ENCODE measurements at regions not wholly inside any gene's neighbourhood (a gene's known extent, or its start where the extent isn't known, plus 50 kb on each side); places are given as distances from the start of the nearest gene placed in this dataset.

DNA sequence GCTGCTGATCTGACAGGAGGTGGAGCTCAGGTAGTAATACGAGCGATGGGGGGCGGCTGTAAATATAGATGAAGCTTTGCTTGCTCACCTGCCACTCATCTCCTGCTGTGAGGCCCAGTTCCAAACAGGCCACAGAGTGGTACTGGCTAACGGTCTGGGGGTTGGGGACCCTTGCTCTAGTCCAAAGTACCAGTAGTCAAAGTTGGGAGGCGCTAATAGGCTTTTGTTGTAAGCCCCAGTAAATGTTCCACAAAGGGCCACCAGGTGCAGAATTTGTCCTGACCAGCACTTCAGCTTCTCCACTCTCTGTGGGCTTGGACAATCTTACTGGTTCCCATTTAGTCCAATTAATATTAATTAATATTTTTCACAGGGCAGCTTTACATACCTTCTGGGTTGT lies 206.6 kb downstream of the ACTR3B start:
- Histone ChIP-seq H3K4me3 (no peak overlapping the region), H3K27ac (no peak overlapping the region), H3K4me1 (replicated peaks in 1 of 2) (no peaks in the 10 kb centered on the region)
- WGBS, 10 experiments: 33 to 95% (median 89%) methylated on average over 1 to 4 of the region's 5 CpGs; no CpG with 5 or more reads in 6 of the 10 experiments
- in situ Hi-C loops (cut with MboI; ENCODE audit: low pct_unique_long_range_greater_than_20kb in 2 of 9, low sequenced_read_pairs in 9 of 9, unreplicated experiment in 9 of 9): no loop called here
- no peak for ATAC-seq (replicated peaks in 6 of 8)

GRCh38 chr7:152967958-152968357 lies 208.4 kb downstream of the ACTR3B start:
- in situ Hi-C loops (cut with MboI; ENCODE audit: low pct_unique_long_range_greater_than_20kb in 2 of 9, low sequenced_read_pairs in 9 of 9, unreplicated experiment in 9 of 9): no loop called here
- Histone ChIP-seq H3K27ac (no peak overlapping the region), H3K4me3 (no peak overlapping the region), H3K4me1 (replicated peaks in 1 of 2) (no peaks in the 10 kb centered on the region)
- WGBS, 10 experiments: 0 to 86% (median 33%) methylated on average over 1 of the region's 1 CpG; no CpG with 5 or more reads in 4 of the 10 experiments
- peak in 3 of 8 experiments; percentile 69 to 95 (median 80) for ATAC-seq (replicated peaks in 6 of 8)

DNA sequence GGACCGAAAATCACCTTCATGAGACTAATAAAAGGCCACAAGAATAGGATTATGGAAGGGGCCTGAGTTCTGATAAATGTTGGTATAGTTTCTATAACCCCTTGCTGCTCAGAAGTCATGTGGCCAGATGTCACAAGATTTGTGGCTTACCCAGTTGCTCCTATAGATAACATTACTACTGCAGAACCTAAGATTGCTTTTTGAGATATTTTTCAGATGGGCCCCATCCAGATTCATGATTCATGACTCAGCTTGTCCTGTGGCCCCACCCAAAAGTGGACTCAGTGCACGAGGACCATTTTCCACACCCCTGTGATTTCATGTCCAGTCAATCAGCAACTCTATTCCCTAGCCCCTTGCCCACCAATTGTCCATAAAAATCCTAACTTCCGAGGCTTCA lies 209.0 kb downstream of the ACTR3B start:
- Histone ChIP-seq H3K4me3 (no peak overlapping the region), H3K27ac (no peak overlapping the region), H3K4me1 (replicated peaks in 1 of 2) (no peaks in the 10 kb centered on the region)
- WGBS, 10 experiments: 0 to 80% (median 56%) methylated on average over 2 to 3 of the region's 3 CpGs; no CpG with 5 or more reads in 1 of the 10 experiments
- peak in 3 of 8 experiments; percentile 34 to 76 (median 76) for ATAC-seq (replicated peaks in 6 of 8)
- in situ Hi-C loops (cut with MboI; ENCODE audit: low pct_unique_long_range_greater_than_20kb in 2 of 9, low sequenced_read_pairs in 9 of 9, unreplicated experiment in 9 of 9): no loop called here

- Histone ChIP-seq H3K4me3 (no peak overlapping the region), H3K27ac (no peak overlapping the region), H3K4me1 (replicated peaks in 1 of 2) (no peaks in the 10 kb centered on the region)
- in situ Hi-C loops (cut with MboI; ENCODE audit: low pct_unique_long_range_greater_than_20kb in 2 of 9, low sequenced_read_pairs in 9 of 9, unreplicated experiment in 9 of 9): no loop called here
- ATAC-seq (replicated peaks in 6 of 8): peak in 2 of 8 experiments; percentile 8 to 14
- WGBS, 10 experiments: 0 to 60% (median 33%) methylated on average over 1 of the region's 1 CpG; no CpG with 5 or more reads in 4 of the 10 experiments
These were observed 209.8 kb downstream of the ACTR3B start for GRCh38 chr7:152969335-152969734.

DNA sequence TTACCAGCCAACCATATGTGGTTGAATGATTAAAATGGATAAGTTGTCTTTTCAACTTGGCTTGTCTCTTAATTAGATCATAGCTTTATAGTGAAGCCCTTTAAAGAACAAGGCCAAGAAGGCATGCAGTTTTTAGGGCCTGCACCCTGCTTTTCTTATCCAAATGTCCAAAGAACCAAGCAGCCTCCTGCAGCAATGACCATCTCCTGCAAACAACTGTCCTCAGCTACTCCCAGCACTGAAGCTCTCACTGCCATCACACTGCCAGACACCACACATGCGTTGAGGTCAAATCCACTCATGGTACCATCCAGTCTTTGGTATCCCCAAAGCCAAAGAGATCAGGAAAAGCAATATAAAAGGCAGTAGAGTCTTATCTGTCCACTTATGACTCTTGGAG lies 210.3 kb downstream of the ACTR3B start:
- H3K4me1 ChIP-seq (replicated peaks in 1 of 2): no peaks in the 10 kb centered on the region
- no peak for ATAC-seq (replicated peaks in 6 of 8)
- in situ Hi-C loops (cut with MboI; ENCODE audit: low pct_unique_long_range_greater_than_20kb in 2 of 9, low sequenced_read_pairs in 9 of 9, unreplicated experiment in 9 of 9): no loop called here
- H3K27ac ChIP-seq: no peak overlapping the region
- WGBS, 10 experiments: 0 to 80% (median 10%) methylated on average over 1 of the region's 1 CpG; no CpG with 5 or more reads in 4 of the 10 experiments
- no peak overlapping the region for H3K4me3 ChIP-seq

- 0 to 100% (median 74%) methylated on average over 2 to 5 of the region's 5 CpGs; no CpG with 5 or more reads in 2 of the 10 experiments for WGBS, 10 experiments
- in situ Hi-C loops (cut with MboI; ENCODE audit: low pct_unique_long_range_greater_than_20kb in 2 of 9, low sequenced_read_pairs in 9 of 9, unreplicated experiment in 9 of 9): no loop called here
- no peak for ATAC-seq (replicated peaks in 6 of 8)
- no peaks in the 10 kb centered on the region for H3K4me1 ChIP-seq (replicated peaks in 1 of 2)
- H3K4me3 ChIP-seq: no peak overlapping the region
- no peak overlapping the region for H3K27ac ChIP-seq
These were observed 210.9 kb downstream of the ACTR3B start for GRCh38 chr7:152970481-152970880.

DNA sequence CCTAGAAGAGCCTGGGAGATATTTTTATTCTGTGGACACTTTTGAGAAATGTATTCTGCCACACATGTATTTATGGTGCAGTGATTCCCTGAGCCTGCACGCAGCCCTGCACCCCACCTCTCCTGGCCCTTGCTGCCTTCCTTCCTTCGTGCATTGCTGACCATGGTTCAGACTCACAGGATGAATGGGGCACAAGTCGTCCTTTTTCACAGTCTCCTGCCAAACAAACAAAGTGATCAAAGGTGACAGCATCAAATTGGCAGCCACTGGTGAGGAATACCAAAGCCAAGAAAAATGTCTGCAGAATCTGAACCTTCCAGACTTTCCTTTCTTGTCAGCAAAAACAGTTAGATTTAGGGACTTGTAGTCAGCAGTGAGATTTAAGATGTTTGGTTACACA lies 215.0 kb downstream of the ACTR3B start:
- Histone ChIP-seq H3K4me1 (replicated peaks in 1 of 2) (no peaks in the 10 kb centered on the region), H3K27ac (no peak overlapping the region), H3K4me3 (no peak overlapping the region)
- 0 to 53% (median 24%) methylated on average over 1 to 3 of the region's 3 CpGs; no CpG with 5 or more reads in 2 of the 10 experiments for WGBS, 10 experiments
- no peak for ATAC-seq (replicated peaks in 6 of 8)
- in situ Hi-C loops (cut with MboI; ENCODE audit: low pct_unique_long_range_greater_than_20kb in 2 of 9, low sequenced_read_pairs in 9 of 9, unreplicated experiment in 9 of 9): no loop called here

- in situ Hi-C loops (cut with MboI; ENCODE audit: low pct_unique_long_range_greater_than_20kb in 2 of 9, low sequenced_read_pairs in 9 of 9, unreplicated experiment in 9 of 9): no loop called here
- no peaks in the 10 kb centered on the region for H3K4me1 ChIP-seq (replicated peaks in 1 of 2)
- H3K27ac ChIP-seq: no peak overlapping the region
- H3K4me3 ChIP-seq: no peak overlapping the region
- peak in 3 of 8 experiments; percentile 50 to 71 (median 69) for ATAC-seq (replicated peaks in 6 of 8)
- WGBS, 10 experiments: 0 to 89% (median 41%) methylated on average over 1 to 2 of the region's 2 CpGs
These were observed 215.5 kb downstream of the ACTR3B start for GRCh38 chr7:152975076-152975475.

- Histone ChIP-seq H3K4me1 (replicated peaks in 1 of 2) (no peaks in the 10 kb centered on the region), H3K27ac (no peak overlapping the region), H3K4me3 (no peak overlapping the region)
- no peak for ATAC-seq (replicated peaks in 6 of 8)
- 0 to 100% (median 87%) methylated on average over 1 to 3 of the region's 3 CpGs for WGBS, 10 experiments
- in situ Hi-C loops (cut with MboI; ENCODE audit: low pct_unique_long_range_greater_than_20kb in 2 of 9, low sequenced_read_pairs in 9 of 9, unreplicated experiment in 9 of 9): no loop called here
These were observed 219.8 kb downstream of the ACTR3B start for GRCh38 chr7:152979376-152979775.

GRCh38 chr7:152984421-152984820 lies 224.9 kb downstream of the ACTR3B start:
- Histone ChIP-seq H3K4me1 (replicated peaks in 1 of 2) (peaks cover 0 to 9% of the 10 kb centered on the region in 2 donors), H3K27ac (no peak overlapping the region), H3K4me3 (no peak overlapping the region)
- in situ Hi-C loops (cut with MboI; ENCODE audit: low pct_unique_long_range_greater_than_20kb in 2 of 9, low sequenced_read_pairs in 9 of 9, unreplicated experiment in 9 of 9): no loop called here
- 11 to 67% (median 51%) methylated on average over 2 to 4 of the region's 4 CpGs; no CpG with 5 or more reads in 4 of the 10 experiments for WGBS, 10 experiments
- no peak for ATAC-seq (replicated peaks in 6 of 8)

DNA sequence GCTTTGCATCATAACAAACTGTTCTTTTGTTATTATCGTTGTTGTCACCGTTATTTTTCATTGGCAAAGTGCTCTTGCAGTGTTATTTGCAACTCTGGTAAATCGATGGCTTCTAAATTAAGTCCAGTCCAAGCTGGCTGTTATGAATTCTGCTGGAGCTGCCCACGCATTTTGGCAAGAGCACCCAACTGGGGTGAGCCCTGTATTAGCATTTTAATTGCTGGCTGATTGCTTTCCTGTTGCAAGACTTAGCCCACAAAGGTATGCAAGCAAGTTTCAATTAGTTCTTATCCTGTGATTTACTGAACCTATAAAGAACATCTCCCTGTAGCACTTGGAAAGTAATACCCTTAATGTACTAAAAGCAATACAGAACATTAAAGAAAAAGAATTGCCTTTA lies 226.8 kb downstream of the ACTR3B start:
- peaks cover 3 to 9% of the 10 kb centered on the region in 2 donors for H3K4me1 ChIP-seq (replicated peaks in 1 of 2)
- in situ Hi-C loops (cut with MboI; ENCODE audit: low pct_unique_long_range_greater_than_20kb in 2 of 9, low sequenced_read_pairs in 9 of 9, unreplicated experiment in 9 of 9): no loop called here
- no peak overlapping the region for H3K4me3 ChIP-seq
- ATAC-seq (replicated peaks in 6 of 8): peak in 4 of 8 experiments; percentile 52 to 83 (median 60)
- H3K27ac ChIP-seq: no peak overlapping the region
- 0 to 78% (median 33%) methylated on average over 1 to 4 of the region's 4 CpGs; no CpG with 5 or more reads in 1 of the 10 experiments for WGBS, 10 experiments

GRCh38 chr7:152987656-152988055 lies 228.1 kb downstream of the ACTR3B start:
- H3K4me1 ChIP-seq (replicated peaks in 1 of 2): peaks cover 3 to 9% of the 10 kb centered on the region in 2 donors
- WGBS, 10 experiments: 4 to 95% (median 55%) methylated on average over 1 to 2 of the region's 2 CpGs; no CpG with 5 or more reads in 3 of the 10 experiments
- no peak overlapping the region for H3K27ac ChIP-seq
- in situ Hi-C loops (cut with MboI; ENCODE audit: low pct_unique_long_range_greater_than_20kb in 2 of 9, low sequenced_read_pairs in 9 of 9, unreplicated experiment in 9 of 9): no loop called here
- peak in 3 of 8 experiments; percentile 49 to 77 (median 66) for ATAC-seq (replicated peaks in 6 of 8)
- no peak overlapping the region for H3K4me3 ChIP-seq

GRCh38 chr7:152989889-152990380 lies 230.4 kb downstream of the ACTR3B start:
- Histone ChIP-seq H3K27ac (peak overlapping the region in 1 of 2 donors; percentile 30), H3K4me3 (no peak overlapping the region), H3K4me1 (replicated peaks in 1 of 2) (peaks cover 3 to 9% of the 10 kb centered on the region in 2 donors)
- in situ Hi-C loops (cut with MboI; ENCODE audit: low pct_unique_long_range_greater_than_20kb in 2 of 9, low sequenced_read_pairs in 9 of 9, unreplicated experiment in 9 of 9): no loop called here
- WGBS, 10 experiments: 0 to 92% (median 38%) methylated on average over 2 to 6 of the region's 8 CpGs; no CpG with 5 or more reads in 2 of the 10 experiments
- peak in 2 of 8 experiments; percentile 22 to 28 for ATAC-seq (replicated peaks in 6 of 8)

GRCh38 chr7:152998420-152998819 lies 238.9 kb downstream of the ACTR3B start:
- in situ Hi-C loops (cut with MboI; ENCODE audit: low pct_unique_long_range_greater_than_20kb in 2 of 9, low sequenced_read_pairs in 9 of 9, unreplicated experiment in 9 of 9): no loop called here
- H3K27ac ChIP-seq: no peak overlapping the region
- whole genome bisulfite sequencing, 10 experiments: 21 to 100% (median 78%) methylated on average over 1 to 4 of the region's 4 CpGs; no CpG with 5 or more reads in 3 of the 10 experiments
- H3K4me1 ChIP-seq (replicated peaks in 1 of 2): no peaks in the 10 kb centered on the region
- no peak overlapping the region for H3K4me3 ChIP-seq
- peak in 2 of 8 experiments; percentile 31 to 51 for ATAC-seq (replicated peaks in 6 of 8)

All from motor neuron (in vitro differentiated cells).